MM.1S (cell line): ENCODE measurements at regions not wholly inside any gene's neighbourhood (a gene's known extent, or its start where the extent isn't known, plus 50 kb on each side); places are given as distances from the start of the nearest gene placed in this dataset.

Experiments
- CTCF ChIP-seq: fragments of 300-600 bp; sonication (generic); IDR thresholded peaks from 2 replicates; pipeline ENCODE4 v1.5.1; 2016; ENCODE audit warnings: antibody characterized with exemption, low read length, mixed read lengths
- EZH2 ChIP-seq: fragments of 300-600 bp; sonication (generic); optimal IDR thresholded peaks from 2 replicates; pipeline ENCODE3; 2017; ENCODE audit warnings: low read depth, mild to moderate bottlenecking, antibody characterized with exemption, low read length, mixed read lengths
- EZH2phosphoT487 ChIP-seq: fragments of 300-600 bp; sonication (generic); IDR thresholded peaks from 2 replicates; pipeline ENCODE4 v1.6.1; 2018; ENCODE audit warnings: antibody characterized with exemption, low read length

GRCh38 chr16:82360024-82360783, 190.2 kb upstream of the MPHOSPH6 start:
- TF ChIP-seq CTCF: no peak
- TF ChIP-seq EZH2phosphoT487: no peak
- TF ChIP-seq EZH2: no peak
